ENCODE measurements at regions not wholly inside any gene's neighbourhood (a gene's known extent, or its start where the extent isn't known, plus 50 kb on each side); places are given as distances from the start of the nearest gene placed in this dataset.
"Not testable (repeated sequence)": the region's sequence is repeated elsewhere in the genome, so short reads cannot be mapped to it uniquely, and the experiment has no call there.

GRCh38 chr10:34904191-34904590 lies 89.1 kb upstream of the PARD3 start:
- Histone ChIP-seq H3K36me3 (no peaks in the 10 kb centered on the region), H3K27me3 (replicated peaks in 1 of 7) (no peaks in the 10 kb centered on the region), H3K9me3 (no peaks in the 10 kb centered on the region), H3K4me1 (no peaks in the 10 kb centered on the region), H3K4me3 (no peak overlapping the region), H3K27ac (no peak overlapping the region)
- intact Hi-C loops (cut with DNase I; ENCODE audit: low total_unique reads), result no loop called here
- 76 to 92% (median 88%) methylated on average over 6 of the region's 6 CpGs for WGBS, 5 donors
- no peak for DNase-seq
- TF ChIP-seq POLR2A (IDR thresholded peaks at IDR 0.05) (no peak), POLR2AphosphoS5 (IDR thresholded peaks at IDR 0.05) (no peak)
- TF ChIP-seq, protein P1, sequence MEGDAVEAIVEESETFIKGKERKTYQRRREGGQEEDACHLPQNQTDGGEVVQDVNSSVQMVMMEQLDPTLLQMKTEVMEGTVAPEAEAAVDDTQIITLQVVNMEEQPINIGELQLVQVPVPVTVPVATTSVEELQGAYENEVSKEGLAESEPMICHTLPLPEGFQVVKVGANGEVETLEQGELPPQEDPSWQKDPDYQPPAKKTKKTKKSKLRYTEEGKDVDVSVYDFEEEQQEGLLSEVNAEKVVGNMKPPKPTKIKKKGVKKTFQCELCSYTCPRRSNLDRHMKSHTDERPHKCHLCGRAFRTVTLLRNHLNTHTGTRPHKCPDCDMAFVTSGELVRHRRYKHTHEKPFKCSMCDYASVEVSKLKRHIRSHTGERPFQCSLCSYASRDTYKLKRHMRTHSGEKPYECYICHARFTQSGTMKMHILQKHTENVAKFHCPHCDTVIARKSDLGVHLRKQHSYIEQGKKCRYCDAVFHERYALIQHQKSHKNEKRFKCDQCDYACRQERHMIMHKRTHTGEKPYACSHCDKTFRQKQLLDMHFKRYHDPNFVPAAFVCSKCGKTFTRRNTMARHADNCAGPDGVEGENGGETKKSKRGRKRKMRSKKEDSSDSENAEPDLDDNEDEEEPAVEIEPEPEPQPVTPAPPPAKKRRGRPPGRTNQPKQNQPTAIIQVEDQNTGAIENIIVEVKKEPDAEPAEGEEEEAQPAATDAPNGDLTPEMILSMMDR (IDR thresholded peaks at IDR 0.05 in 8 of 11, conservative IDR thresholded peaks at IDR 0.05 in 3 of 11), result no peak

- H3K4me3 ChIP-seq, result no peak overlapping the region
- WGBS, 5 donors, result 91 to 96% (median 95%) methylated on average over 8 of the region's 8 CpGs
- intact Hi-C loops (cut with DNase I; ENCODE audit: low total_unique reads), result no loop called here
- no peaks in the 10 kb centered on the region for H3K9me3 ChIP-seq
- H3K4me1 ChIP-seq, result no peaks in the 10 kb centered on the region
- peaks cover 0 to 7% (median 0%) of the 10 kb centered on the region in 7 donors for H3K27me3 ChIP-seq (replicated peaks in 1 of 7)
- no peak for DNase-seq
- no peaks in the 10 kb centered on the region for H3K36me3 ChIP-seq
- no peak overlapping the region for H3K27ac ChIP-seq
- TF ChIP-seq POLR2A (IDR thresholded peaks at IDR 0.05), result no peak
- TF ChIP-seq POLR2AphosphoS5 (IDR thresholded peaks at IDR 0.05), result no peak
- TF ChIP-seq, protein P1 (IDR thresholded peaks at IDR 0.05 in 8 of 11, conservative IDR thresholded peaks at IDR 0.05 in 3 of 11), result no peak
Measured at GRCh38 chr10:34899161-34899560, 84.1 kb upstream of the PARD3 start.

- 84 to 98% (median 94%) methylated on average over 3 of the region's 3 CpGs for WGBS, 5 donors
- H3K36me3 ChIP-seq, result no peaks in the 10 kb centered on the region
- H3K27ac ChIP-seq, result no peak overlapping the region
- H3K4me3 ChIP-seq, result no peak overlapping the region
- TF ChIP-seq POLR2A (IDR thresholded peaks at IDR 0.05), result no peak
- TF ChIP-seq, protein P1 (IDR thresholded peaks at IDR 0.05 in 8 of 11, conservative IDR thresholded peaks at IDR 0.05 in 3 of 11), result no peak
- TF ChIP-seq POLR2AphosphoS5 (IDR thresholded peaks at IDR 0.05), result no peak
- no peaks in the 10 kb centered on the region for H3K4me1 ChIP-seq
- no peaks in the 10 kb centered on the region for H3K9me3 ChIP-seq
- H3K27me3 ChIP-seq (replicated peaks in 1 of 7), result peaks cover 0 to 7% (median 0%) of the 10 kb centered on the region in 7 donors
- intact Hi-C loops (cut with DNase I; ENCODE audit: low total_unique reads), result no loop called here
- DNase-seq, result no peak
Measured at GRCh38 chr10:34895977-34896376, 80.9 kb upstream of the PARD3 start.

DNA sequence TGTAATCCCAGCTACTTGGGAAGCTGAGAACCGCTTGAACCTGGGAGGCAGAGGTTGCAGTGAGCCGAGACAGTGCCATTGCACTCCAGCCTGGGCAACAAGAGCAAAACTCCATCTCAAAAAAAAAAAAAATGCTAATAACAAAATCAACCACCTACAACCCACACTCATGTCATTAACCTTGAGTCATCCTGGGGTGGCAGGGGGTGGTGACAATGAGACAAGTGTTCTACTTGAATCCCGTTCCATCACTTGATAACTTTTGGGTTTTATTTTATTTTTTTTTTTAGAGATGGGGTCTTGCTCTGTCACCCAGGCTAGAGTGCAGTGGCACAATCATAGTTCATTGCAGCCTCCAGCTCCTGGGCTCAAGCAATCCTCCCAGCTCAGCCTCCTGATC lies 80.0 kb upstream of the PARD3 start:
- H3K9me3 ChIP-seq; DNase-seq; H3K4me1 ChIP-seq; H3K4me3 ChIP-seq; H3K36me3 ChIP-seq; H3K27me3 ChIP-seq (replicated peaks in 1 of 7); H3K27ac ChIP-seq; intact Hi-C loops (cut with DNase I; ENCODE audit: low total_unique reads): not testable (repeated sequence)
- 87 to 93% (median 90%) methylated on average over 3 of the region's 3 CpGs for WGBS, 5 donors

DNA sequence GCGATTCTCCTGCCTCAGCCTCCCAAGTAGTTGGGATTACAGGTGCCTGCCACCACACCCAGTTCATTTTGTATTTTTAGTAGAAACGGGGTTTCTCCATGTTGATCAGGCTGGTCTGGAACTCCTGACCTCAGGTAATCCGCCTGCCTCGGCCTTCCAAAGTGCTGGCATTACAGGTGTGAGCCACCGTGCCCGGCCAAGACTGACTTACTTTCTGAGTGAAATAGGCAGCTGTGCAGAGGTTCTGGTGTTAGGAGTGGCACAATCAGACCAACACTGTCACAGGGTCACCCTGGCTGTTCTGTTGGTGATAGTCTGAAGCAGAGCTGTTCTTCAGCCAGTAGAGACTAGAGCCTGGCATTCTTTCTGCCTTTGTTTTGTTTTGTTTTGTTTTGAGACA lies 77.4 kb upstream of the PARD3 start:
- H3K27ac ChIP-seq; intact Hi-C loops (cut with DNase I; ENCODE audit: low total_unique reads); H3K27me3 ChIP-seq (replicated peaks in 1 of 7); H3K36me3 ChIP-seq; H3K9me3 ChIP-seq; H3K4me1 ChIP-seq; DNase-seq; H3K4me3 ChIP-seq: not testable (repeated sequence)
- WGBS, 5 donors, result 94 to 98% (median 96%) methylated on average over 6 of the region's 6 CpGs

All from spleen (tissue), 11 donors.